IMR-90 (cell line): ENCODE measurements at regions not wholly inside any gene's neighbourhood (a gene's known extent, or its start where the extent isn't known, plus 50 kb on each side); places are given as distances from the start of the nearest gene placed in this dataset.

Source experiments
- ATAC-seq: fragments of 200-7000 bp; cut with Tn5 transposase; 2 replicates; pipeline ENCODE4 v1.9.1; 2020; ENCODE audit warnings: low read depth, mild to moderate bottlenecking, moderate library complexity
- BruUV-seq: library from RNA; stranded (reverse); fragments of 400-500 nt; replicated peaks from 2 replicates; lab custom pipeline; 2021; lab: Mats Ljungman, UMichigan
- CTCF ChIA-PET: fragments of 300-600 bp; formaldehyde crosslinking; extraction: SDS; loops from one replicate; lab custom pipeline; 2021; ENCODE audit warnings: antibody characterized with exemption; lab: Yijun Ruan, JAX
- POLR2A ChIA-PET: fragments of 300-600 bp; sonication (Branson Sonifier 250); formaldehyde crosslinking; loops from one replicate; lab custom pipeline; 2022; ENCODE audit warnings: antibody characterized with exemption; ENCODE audit not compliant: unreplicated experiment; lab: Charles Lee
- DNase-seq: peaks from one replicate; pipeline ENCODE4 v3.0.0; 2013
- H2AFZ ChIP-seq: replicated peaks from 2 replicates; pipeline ENCODE3; 2013; ENCODE audit warnings: low read length, mild to moderate bottlenecking; ENCODE audit not compliant: poor library complexity
- H2AK5ac ChIP-seq: 2 replicates; pipeline ENCODE4 v1.6.1; 2013; ENCODE audit warnings: low read depth, low read length, inconsistent platforms
- H2AK9ac ChIP-seq: replicated peaks from 2 replicates; pipeline ENCODE3; 2013; ENCODE audit warnings: mild to moderate bottlenecking, low read depth, low read length, moderate library complexity; ENCODE audit not compliant: poor library complexity
- H2BK120ac ChIP-seq: 2 replicates; pipeline ENCODE4 v1.6.1; 2013; ENCODE audit warnings: low read depth, low read length, inconsistent platforms
- H2BK15ac ChIP-seq: 3 replicates; pipeline ENCODE4 v1.6.1; 2013; ENCODE audit warnings: low read depth, low read length, inconsistent platforms
- H2BK20ac ChIP-seq: 2 replicates; pipeline ENCODE4 v1.6.1; 2013; ENCODE audit warnings: low read depth, mild to moderate bottlenecking, inconsistent platforms, low read length, moderate library complexity
- H2BK5ac ChIP-seq: 2 replicates; pipeline ENCODE4 v1.6.1; 2013; ENCODE audit warnings: mild to moderate bottlenecking, low read depth, low read length, inconsistent platforms; ENCODE audit not compliant: poor library complexity, severe bottlenecking
- H3K14ac ChIP-seq: replicated peaks from 2 replicates; pipeline ENCODE4 v1.6.1; 2013; ENCODE audit warnings: low read depth, low read length, inconsistent platforms
- H3K18ac ChIP-seq: 2 replicates; pipeline ENCODE4 v1.6.1; 2013; ENCODE audit warnings: low read depth, low read length, control low read depth
- H3K23ac ChIP-seq: 2 replicates; pipeline ENCODE4 v1.6.1; 2013; ENCODE audit warnings: low read depth, low read length, inconsistent platforms
- H3K27ac ChIP-seq: 2 replicates; pipeline ENCODE4 v1.5.1; 2013; ENCODE audit warnings: mild to moderate bottlenecking, control low read depth, low read length; ENCODE audit not compliant: insufficient read depth
- H3K27me3 ChIP-seq: 2 replicates; pipeline ENCODE4 v1.6.1; 2013; ENCODE audit warnings: low read length; ENCODE audit not compliant: control insufficient read depth, insufficient read depth
- H3K36me3 ChIP-seq: 2 replicates; pipeline ENCODE4 v1.6.1; 2013; ENCODE audit warnings: low read length, mixed read lengths; ENCODE audit not compliant: control insufficient read depth, insufficient read depth
- H3K4ac ChIP-seq: 2 replicates; pipeline ENCODE4 v1.6.1; 2013; ENCODE audit warnings: low read depth, low read length, inconsistent platforms
- H3K4me1 ChIP-seq: 2 replicates; pipeline ENCODE4 v1.6.1; 2013; ENCODE audit warnings: low read length, mixed read lengths; ENCODE audit not compliant: control insufficient read depth, insufficient read depth
- H3K4me2 ChIP-seq: 2 replicates; pipeline ENCODE4 v1.6.1; 2013; ENCODE audit warnings: low read depth, mild to moderate bottlenecking, control low read depth, low read length, moderate library complexity
- H3K4me3 ChIP-seq: 2 replicates; pipeline ENCODE4 v1.5.1; 2013; ENCODE audit warnings: low read depth, mild to moderate bottlenecking, control low read depth, low read length, moderate library complexity; ENCODE audit not compliant: insufficient read depth
- H3K56ac ChIP-seq: 2 replicates; pipeline ENCODE4 v1.6.1; 2013; ENCODE audit warnings: low read length, inconsistent platforms; ENCODE audit not compliant: insufficient read depth; ENCODE audit errors: extremely low read depth
- H3K79me1 ChIP-seq, 2 experiments: 2 replicates each; pipeline ENCODE4 v1.6.1; 2013; ENCODE audit warnings: low read length in 2 of 2, inconsistent platforms in 1 of 2, low read depth in 1 of 2
- H3K9ac ChIP-seq: 2 replicates; pipeline ENCODE4 v1.6.1; 2013; ENCODE audit warnings: low read depth, low read length, control low read depth
- H3K9me1 ChIP-seq: 2 replicates; pipeline ENCODE4 v1.6.1; 2013; ENCODE audit warnings: low read length, inconsistent platforms; ENCODE audit not compliant: insufficient read depth
- H3K9me3 ChIP-seq: 2 replicates; pipeline ENCODE4 v1.6.1; 2013; ENCODE audit warnings: low read length; ENCODE audit not compliant: control insufficient read depth, insufficient read depth
- H4K20me1 ChIP-seq: 2 replicates; pipeline ENCODE4 v1.6.1; 2013; ENCODE audit warnings: low read length, inconsistent platforms; ENCODE audit not compliant: insufficient read depth
- H4K5ac ChIP-seq: 2 replicates; pipeline ENCODE4 v1.6.1; 2013; ENCODE audit warnings: mild to moderate bottlenecking, low read depth, low read length, control low read depth
- H4K8ac ChIP-seq, 2 experiments: 2 replicates each; pipeline ENCODE4 v1.6.1; 2013; ENCODE audit warnings: low read depth in 2 of 2, low read length in 2 of 2, control low read depth in 1 of 2, inconsistent platforms in 1 of 2
- H4K91ac ChIP-seq: 2 replicates; pipeline ENCODE4 v1.6.1; 2013; ENCODE audit warnings: low read depth, low read length, inconsistent platforms; ENCODE audit not compliant: insufficient read depth
- BHLHE40 ChIP-seq: fragments of 150-350 bp; IDR thresholded peaks from 2 replicates; pipeline ENCODE4 v1.6.1; 2016; ENCODE audit warnings: mild to moderate bottlenecking, low read depth, low read length
- CEBPB ChIP-seq: IDR thresholded peaks from 2 replicates; pipeline ENCODE4 v1.6.1; 2012; ENCODE audit warnings: low read depth, low read length, improper control_type of control experiment
- CHD1 ChIP-seq: IDR thresholded peaks from 2 replicates; pipeline ENCODE4 v1.6.1; 2012; ENCODE audit warnings: low read depth, low read length, improper control_type of control experiment
- FOS ChIP-seq: fragments of 150-350 bp; IDR thresholded peaks from 2 replicates; pipeline ENCODE4 v1.6.1; 2016; ENCODE audit warnings: low read depth, low read length
- MAFK ChIP-seq: IDR thresholded peaks from 2 replicates; pipeline ENCODE4 v1.6.1; 2012; ENCODE audit warnings: low read depth, low read length, improper control_type of control experiment
- MAZ ChIP-seq: IDR thresholded peaks from 2 replicates; pipeline ENCODE4 v1.6.1; 2012; ENCODE audit warnings: low read depth, mild to moderate bottlenecking, low read length, improper control_type of control experiment, moderate library complexity, borderline replicate concordance
- MXI1 ChIP-seq: IDR thresholded peaks from 2 replicates; pipeline ENCODE4 v1.6.1; 2012; ENCODE audit warnings: low read depth, mild to moderate bottlenecking, low read length, moderate library complexity, borderline replicate concordance
- NFE2L2 ChIP-seq: fragments of 150-350 bp; IDR thresholded peaks from 2 replicates; pipeline ENCODE4 v1.6.1; 2016; ENCODE audit warnings: low read depth, mild to moderate bottlenecking, low read length
- POLR2A ChIP-seq: IDR thresholded peaks from 2 replicates; pipeline ENCODE4 v1.6.1; 2012; ENCODE audit warnings: mild to moderate bottlenecking, low read depth, low read length
- RAD21 ChIP-seq: IDR thresholded peaks from 2 replicates; pipeline ENCODE4 v1.6.1; 2012; ENCODE audit warnings: low read length, improper control_type of control experiment
- RCOR1 ChIP-seq: IDR thresholded peaks from 2 replicates; pipeline ENCODE4 v1.6.1; 2012; ENCODE audit warnings: mild to moderate bottlenecking, low read length, improper control_type of control experiment; ENCODE audit not compliant: insufficient replicate concordance
- RFX5 ChIP-seq: IDR thresholded peaks from 2 replicates; pipeline ENCODE4 v1.8.0; 2012; ENCODE audit warnings: low read depth, mild to moderate bottlenecking, low read length, moderate library complexity
- SMC3 ChIP-seq: fragments of 150-350 bp; IDR thresholded peaks from 2 replicates; pipeline ENCODE4 v1.6.1; 2016; ENCODE audit warnings: low read depth, mild to moderate bottlenecking, antibody characterized with exemption, low read length, moderate library complexity
- WGBS, 2 experiments: methylation state at CpG; one replicate each; pipeline versions ENCODE4 v1.1.5 to v1.1.7; 2013; ENCODE audit warnings: missing lambda C conversion rate in 2 of 2; ENCODE audit not compliant: insufficient read length in 1 of 2; ENCODE audit errors: extremely low coverage in 2 of 2; 5-methylcytosine and 5-hydroxymethylcytosine counted together
- dilution Hi-C: fragments of 300-500 bp; cut with HindIII; formaldehyde crosslinking; loops from one replicate; pipeline ENCODE4 v1.14.3; 2018; ENCODE audit warnings: low sequenced_read_pairs; ENCODE audit not compliant: unreplicated experiment
- in situ Hi-C: fragments of 300-500 bp; cut with MboI; formaldehyde crosslinking; loops from 3 replicates; pipeline ENCODE4 v1.14.3; 2019; ENCODE audit warnings: low sequenced_read_pairs, inconsistent platforms, mixed read lengths
- intact Hi-C: fragments of 100-400 bp; cut with micrococcal nuclease; formaldehyde crosslinking; loops from 2 replicates; pipeline ENCODE4 v1.10.0; 2022
- TF ChIP-seq, protein P1 (sequence below): fragments of 150-350 bp; IDR thresholded peaks from 2 replicates; pipeline ENCODE4 v1.6.1; 2016; ENCODE audit warnings: low read depth, mild to moderate bottlenecking, low read length, moderate library complexity, borderline replicate concordance
- TF ChIP-seq, protein P2 (sequence below): conservative IDR thresholded peaks from 2 replicates; pipeline ENCODE4 v1.5.1; 2012; ENCODE audit warnings: mild to moderate bottlenecking, low read depth, low read length, improper control_type of control experiment
- TF ChIP-seq, protein P3 (sequence below): fragments of 150-350 bp; IDR thresholded peaks from 2 replicates; pipeline ENCODE4 v1.6.1; 2017; ENCODE audit warnings: mild to moderate bottlenecking, antibody characterized with exemption, low read length, low read depth

DNA sequence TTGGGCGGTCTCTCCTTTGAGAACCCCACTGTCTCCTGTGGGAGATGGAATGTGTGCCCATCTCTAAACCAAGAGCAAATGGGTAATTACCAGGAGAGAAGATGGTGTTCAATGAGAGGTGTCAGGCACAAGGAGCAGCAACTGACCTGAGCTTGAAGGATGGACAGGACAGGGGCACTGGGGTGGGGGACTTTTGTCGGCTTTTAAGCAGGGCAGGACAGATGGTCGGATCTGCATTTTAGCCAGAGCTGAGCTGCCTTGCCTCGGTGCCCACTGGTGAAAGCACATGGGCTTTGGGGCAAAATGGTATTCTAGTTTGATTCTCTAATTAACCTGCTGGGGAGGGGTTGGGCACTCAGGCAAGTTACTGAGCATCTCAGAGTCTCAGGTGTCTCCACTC is 98.0 kb downstream of the INHBB start:
- in situ Hi-C loops, result no loop called here
- Histone ChIP-seq H3K4me3 (no peak overlapping the region), H4K20me1 (no peaks in the 10 kb centered on the region), H2BK20ac (no peak overlapping the region), H3K4ac (no peak overlapping the region), H2AK9ac (no peak overlapping the region), H3K4me2 (no peak overlapping the region), H3K9me1 (no peaks in the 10 kb centered on the region), H3K9me3 (no peaks in the 10 kb centered on the region; the same call in 1 of the 2 replicates), H3K56ac (no peak overlapping the region), H3K36me3 (no peaks in the 10 kb centered on the region), H4K5ac (no peak overlapping the region), H3K23ac (no peak overlapping the region), H4K91ac (no peak overlapping the region), H2AFZ (no peak overlapping the region), H2BK5ac (no peak overlapping the region), H2BK120ac (no peak overlapping the region), H3K9ac (no peak overlapping the region), H3K79me1 (no peaks in the 10 kb centered on the region), H2BK15ac (no peak overlapping the region), H3K14ac (no peak overlapping the region), H3K27ac (no peak overlapping the region), H2AK5ac (no peak overlapping the region), H4K8ac (no peak overlapping the region), H3K18ac (no peak overlapping the region), H3K4me1 (peaks cover 2% of the 10 kb centered on the region; the same call in 1 of the 2 replicates), H3K27me3 (peaks cover 65% of the 10 kb centered on the region)
- ChIA-PET POLR2A (no interaction called here), CTCF (no interaction called here)
- no TSS peak for BruUV-seq
- DNase-seq (no peak), ATAC-seq (no peak)
- no peak for TF ChIP-seq CHD1
- TF ChIP-seq, protein P1, sequence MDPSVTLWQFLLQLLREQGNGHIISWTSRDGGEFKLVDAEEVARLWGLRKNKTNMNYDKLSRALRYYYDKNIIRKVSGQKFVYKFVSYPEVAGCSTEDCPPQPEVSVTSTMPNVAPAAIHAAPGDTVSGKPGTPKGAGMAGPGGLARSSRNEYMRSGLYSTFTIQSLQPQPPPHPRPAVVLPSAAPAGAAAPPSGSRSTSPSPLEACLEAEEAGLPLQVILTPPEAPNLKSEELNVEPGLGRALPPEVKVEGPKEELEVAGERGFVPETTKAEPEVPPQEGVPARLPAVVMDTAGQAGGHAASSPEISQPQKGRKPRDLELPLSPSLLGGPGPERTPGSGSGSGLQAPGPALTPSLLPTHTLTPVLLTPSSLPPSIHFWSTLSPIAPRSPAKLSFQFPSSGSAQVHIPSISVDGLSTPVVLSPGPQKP, result no peak
- no peak for TF ChIP-seq BHLHE40
- TF ChIP-seq RFX5, result no peak
- TF ChIP-seq MAFK, result no peak
- no peak for TF ChIP-seq FOS
- no peak for TF ChIP-seq RAD21
- TF ChIP-seq, protein P2, sequence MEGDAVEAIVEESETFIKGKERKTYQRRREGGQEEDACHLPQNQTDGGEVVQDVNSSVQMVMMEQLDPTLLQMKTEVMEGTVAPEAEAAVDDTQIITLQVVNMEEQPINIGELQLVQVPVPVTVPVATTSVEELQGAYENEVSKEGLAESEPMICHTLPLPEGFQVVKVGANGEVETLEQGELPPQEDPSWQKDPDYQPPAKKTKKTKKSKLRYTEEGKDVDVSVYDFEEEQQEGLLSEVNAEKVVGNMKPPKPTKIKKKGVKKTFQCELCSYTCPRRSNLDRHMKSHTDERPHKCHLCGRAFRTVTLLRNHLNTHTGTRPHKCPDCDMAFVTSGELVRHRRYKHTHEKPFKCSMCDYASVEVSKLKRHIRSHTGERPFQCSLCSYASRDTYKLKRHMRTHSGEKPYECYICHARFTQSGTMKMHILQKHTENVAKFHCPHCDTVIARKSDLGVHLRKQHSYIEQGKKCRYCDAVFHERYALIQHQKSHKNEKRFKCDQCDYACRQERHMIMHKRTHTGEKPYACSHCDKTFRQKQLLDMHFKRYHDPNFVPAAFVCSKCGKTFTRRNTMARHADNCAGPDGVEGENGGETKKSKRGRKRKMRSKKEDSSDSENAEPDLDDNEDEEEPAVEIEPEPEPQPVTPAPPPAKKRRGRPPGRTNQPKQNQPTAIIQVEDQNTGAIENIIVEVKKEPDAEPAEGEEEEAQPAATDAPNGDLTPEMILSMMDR, result no peak
- TF ChIP-seq, protein P3, sequence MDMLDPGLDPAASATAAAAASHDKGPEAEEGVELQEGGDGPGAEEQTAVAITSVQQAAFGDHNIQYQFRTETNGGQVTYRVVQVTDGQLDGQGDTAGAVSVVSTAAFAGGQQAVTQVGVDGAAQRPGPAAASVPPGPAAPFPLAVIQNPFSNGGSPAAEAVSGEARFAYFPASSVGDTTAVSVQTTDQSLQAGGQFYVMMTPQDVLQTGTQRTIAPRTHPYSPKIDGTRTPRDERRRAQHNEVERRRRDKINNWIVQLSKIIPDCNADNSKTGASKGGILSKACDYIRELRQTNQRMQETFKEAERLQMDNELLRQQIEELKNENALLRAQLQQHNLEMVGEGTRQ, result no peak
- no peak for TF ChIP-seq POLR2A
- no peak for TF ChIP-seq MXI1
- no peak for TF ChIP-seq SMC3
- no peak for TF ChIP-seq NFE2L2
- no peak for TF ChIP-seq MAZ
- TF ChIP-seq CEBPB, result no peak
- TF ChIP-seq RCOR1, result no peak
- intact Hi-C loops, result no loop called here
- dilution Hi-C loops, result no loop called here
- no CpG with 5 or more reads among the region's 4 CpGs for WGBS, 2 experiments
